ENCODE measurements at regions not wholly inside any gene's neighbourhood (a gene's known extent, or its start where the extent isn't known, plus 50 kb on each side); places are given as distances from the start of the nearest gene placed in this dataset.

GRCh38 chr10:109022417-109023049 lies 900.8 kb downstream of the XPNPEP1 start:
- TF ChIP-seq CTCF (IDR thresholded peaks at IDR 0.05) (no peak), POLR2A (IDR thresholded peaks at IDR 0.05) (no peak)

Measured in testis (tissue), 2 donors.